GM19372 (cell line): ENCODE measurements at regions not wholly inside any gene's neighbourhood (a gene's known extent, or its start where the extent isn't known, plus 50 kb on each side); places are given as distances from the start of the nearest gene placed in this dataset.

Experiments
- ATAC-seq: cut with Tn5 transposase; IDR thresholded peaks from one replicate; pipeline ENCODE4 v1.9.1; 2021; ENCODE audit warnings: mild to moderate bottlenecking, low read depth, moderate library complexity; ENCODE audit not compliant: unreplicated experiment

DNA sequence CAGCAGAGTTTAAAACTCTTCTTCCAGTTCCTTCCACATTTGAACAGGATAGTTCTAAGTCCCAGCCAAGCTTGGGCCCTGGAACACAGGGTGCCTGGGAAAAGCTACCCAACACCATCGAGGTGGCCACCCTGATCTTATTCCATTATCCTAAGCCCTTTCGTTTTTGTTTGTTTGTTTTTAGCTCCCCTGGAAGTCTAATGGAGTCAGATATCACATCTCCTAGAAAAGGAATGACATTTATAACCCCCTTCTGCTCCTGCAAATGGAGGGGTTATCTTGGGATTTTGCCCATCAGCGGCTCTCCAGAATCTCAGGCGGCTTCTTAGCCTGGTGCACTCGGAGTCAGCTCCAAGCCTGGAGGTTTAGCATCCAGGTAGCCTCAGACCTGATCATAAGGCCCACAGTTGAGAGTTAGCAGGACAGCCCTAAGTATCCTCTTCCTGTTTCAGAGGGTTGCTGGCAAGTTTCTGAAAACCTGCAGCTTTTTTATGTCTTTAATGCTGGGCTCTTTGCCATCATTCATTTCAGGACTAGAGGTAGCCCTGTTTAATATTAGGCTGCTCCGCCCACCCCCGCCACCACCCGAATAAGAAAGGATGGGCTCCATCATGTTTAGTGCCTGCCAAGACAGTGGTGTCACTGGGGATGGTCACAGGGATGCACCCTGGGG is 230.0 kb upstream of the LNX1 start:
- no peak for ATAC-seq

DNA sequence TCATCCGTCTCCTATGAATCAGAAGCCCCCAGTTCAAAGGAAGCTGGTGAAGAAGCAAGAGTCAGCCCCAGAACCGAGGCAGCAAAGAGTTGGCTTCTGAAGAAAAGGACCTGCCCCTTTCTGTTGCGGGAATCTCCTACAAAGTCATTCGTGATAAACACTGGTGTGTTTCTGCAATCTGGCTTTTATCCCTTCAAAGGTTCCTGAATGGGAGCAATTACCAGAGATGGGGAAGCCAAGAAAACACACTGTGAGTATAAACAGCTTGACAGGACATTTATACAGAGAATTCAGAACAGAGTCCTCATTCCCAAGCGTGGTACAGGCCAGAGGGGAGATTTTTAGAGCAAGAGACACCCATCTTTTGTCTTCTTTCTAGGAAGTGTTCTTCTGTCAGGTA is 226.8 kb upstream of the LNX1 start:
- no peak for ATAC-seq

DNA sequence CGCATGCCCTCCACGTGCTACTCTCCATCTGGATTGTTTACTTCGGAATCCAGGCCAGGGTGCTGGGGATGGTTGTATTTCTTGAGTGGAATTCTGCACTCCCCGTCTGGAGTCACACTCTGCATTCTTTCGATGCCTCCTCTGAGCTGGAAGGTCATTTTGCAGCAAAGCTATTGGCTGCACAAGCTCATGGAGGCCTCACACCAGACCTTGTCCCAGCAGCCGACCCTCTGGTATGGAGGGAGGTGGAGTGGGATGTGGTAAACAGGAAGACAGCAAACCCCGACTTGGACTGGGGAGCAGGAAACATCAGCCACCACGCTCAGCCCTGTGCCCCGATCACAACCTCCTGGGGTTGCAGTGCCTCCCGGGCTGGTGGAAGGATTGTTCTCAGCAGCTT is 225.3 kb upstream of the LNX1 start:
- ATAC-seq: no peak

DNA sequence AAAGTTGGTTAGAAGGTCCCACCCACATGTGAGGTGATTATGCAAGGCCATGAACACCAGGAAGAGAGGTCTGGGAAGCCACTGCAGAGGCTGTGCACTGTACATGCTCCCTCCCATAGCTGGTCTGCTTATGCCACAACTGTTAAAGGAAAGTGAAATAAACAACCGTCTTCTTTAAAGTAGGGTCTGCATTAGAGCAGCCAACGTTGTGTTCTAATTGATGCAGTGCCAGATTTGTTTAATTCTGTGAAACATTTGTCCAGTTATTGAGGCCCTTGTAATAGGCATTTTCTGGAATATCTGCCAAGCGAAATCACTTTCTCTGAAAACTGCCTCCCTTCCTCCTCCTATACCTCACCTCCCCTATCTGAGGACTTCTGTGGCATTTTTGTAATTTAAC is 224.0 kb upstream of the LNX1 start:
- no peak for ATAC-seq

DNA sequence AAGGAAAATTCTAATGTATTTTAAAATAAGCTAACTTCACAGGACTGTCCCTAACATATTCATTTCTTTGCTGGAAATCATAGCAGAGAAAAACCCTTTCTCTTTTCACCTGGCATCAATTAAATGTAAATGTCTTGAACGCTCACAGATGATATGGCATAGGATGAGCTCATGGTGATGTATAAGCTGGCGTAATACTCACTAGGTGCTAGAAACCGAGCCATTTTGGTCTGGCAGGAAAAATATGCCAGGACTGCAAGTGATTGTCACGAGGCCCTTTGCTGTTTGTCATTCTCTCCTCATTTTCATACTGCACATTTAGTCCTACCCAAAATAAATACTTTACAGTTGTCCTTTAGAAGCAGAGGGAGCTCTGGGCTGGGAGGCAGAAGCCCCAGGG is 222.7 kb upstream of the LNX1 start:
- no peak for ATAC-seq

DNA sequence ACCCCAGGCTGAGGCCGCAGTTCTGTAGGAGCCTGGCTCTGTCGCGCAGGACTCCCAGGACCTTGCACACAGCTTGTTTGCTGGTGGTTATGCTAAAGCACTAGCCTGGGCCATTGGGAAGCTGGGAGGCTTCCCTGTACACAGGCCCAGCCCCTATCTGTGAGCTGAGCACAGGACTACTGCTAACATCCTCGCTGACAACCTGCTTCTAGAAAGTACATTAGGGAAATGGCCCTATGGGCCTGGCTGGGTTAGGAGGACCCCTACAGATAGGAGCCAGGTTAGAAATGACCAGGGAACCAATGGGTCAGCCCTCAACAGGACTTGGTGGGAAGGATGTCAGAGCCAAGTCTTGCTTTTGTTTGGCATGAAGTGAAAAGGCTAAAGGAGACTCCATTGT is 219.4 kb upstream of the LNX1 start:
- no peak for ATAC-seq

DNA sequence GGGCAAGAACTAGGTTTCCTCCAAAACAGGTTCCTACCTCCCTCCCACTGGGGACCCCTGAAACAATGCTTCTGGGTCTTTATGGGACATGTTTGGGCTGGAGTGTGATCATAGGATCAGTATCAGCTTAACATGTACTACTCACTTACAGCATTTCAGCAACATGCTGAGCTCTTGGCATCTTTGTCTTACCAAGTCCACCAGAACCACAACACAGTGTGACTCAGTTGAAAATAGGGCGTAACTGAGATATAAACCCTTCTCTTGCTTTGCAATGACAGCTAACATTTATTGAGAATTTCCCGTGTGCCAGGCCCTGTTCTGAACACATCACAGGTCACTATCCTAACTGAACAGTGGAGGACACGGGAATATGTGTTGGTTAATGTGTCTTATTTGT is 218.5 kb upstream of the LNX1 start:
- no peak for ATAC-seq

DNA sequence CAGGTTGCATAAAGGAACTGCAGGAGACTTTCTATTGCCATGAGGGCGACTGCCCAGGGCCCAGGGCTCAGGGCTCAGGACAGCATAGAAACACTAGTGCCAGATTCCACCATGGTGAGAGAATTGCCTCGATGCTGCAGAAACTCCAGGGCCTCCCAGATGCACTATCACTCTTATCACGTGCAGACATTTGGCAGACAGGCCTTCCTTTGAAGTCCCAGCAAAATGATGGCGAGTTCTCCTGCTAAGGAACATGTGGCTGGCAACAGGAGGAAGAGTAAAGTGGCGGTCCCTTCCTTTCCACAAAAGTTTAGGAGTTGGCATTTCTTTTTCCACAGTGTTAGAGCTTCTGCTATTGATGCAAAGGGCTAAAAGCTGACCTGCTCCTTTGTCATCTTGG is 214.0 kb upstream of the LNX1 start:
- ATAC-seq: no peak

DNA sequence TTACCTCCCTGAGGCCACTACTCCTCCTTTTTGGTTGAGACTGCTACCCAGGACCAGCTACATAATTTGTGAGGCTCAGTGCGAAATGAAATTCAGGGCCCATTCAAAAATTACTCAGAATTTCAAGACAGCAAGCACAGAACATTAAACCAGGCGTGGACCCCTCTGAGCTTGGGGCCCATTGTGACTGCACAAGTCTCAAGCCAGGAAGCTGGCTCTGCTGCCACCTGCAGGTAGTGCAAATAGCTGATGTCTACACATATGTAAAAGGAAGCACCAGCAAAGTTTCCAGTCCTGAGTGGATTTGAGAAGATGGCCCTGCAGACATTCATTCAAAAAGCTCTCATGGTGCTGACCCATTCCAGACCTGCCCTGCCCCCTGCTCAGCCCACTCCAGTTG is 213.4 kb upstream of the LNX1 start:
- ATAC-seq: no peak

DNA sequence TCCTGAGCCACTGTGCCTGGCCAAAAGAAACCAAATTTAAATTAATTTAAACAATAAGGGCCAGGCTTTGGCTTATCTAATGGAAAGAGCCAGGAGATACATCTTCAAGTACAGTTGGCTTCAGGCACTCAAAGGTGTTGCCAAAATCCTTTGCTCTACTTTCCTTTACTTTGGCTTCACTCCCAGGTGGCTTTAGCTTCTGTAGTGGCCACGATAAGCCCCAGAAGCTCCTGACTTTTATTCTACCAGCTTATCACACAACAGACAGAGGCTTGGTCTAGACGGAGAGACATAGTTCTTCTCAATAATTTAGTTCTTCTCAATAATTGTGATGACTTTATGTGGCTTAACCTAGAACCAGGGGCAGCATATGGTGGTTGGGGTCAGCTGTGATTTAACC is 211.2 kb upstream of the LNX1 start:
- ATAC-seq: no peak

DNA sequence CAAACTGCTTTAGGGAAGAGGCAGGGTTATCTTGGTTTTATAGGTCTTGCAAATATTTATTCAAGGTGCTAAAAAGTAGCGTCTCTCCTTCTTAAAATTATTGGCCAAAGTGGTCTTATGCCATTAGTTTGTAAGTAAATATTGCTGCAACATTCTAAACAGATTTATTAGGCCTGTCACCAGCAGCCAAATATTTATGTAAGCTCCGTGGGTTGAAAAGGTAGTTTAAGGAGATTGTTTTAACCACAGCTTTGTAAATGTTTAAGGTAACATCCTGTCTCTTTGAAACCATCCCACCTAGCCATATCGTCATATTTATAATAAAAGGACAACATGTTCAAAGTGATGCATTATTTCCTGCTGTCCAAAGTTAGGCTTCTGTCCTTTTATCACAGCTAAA is 210.1 kb upstream of the LNX1 start:
- ATAC-seq: no peak

DNA sequence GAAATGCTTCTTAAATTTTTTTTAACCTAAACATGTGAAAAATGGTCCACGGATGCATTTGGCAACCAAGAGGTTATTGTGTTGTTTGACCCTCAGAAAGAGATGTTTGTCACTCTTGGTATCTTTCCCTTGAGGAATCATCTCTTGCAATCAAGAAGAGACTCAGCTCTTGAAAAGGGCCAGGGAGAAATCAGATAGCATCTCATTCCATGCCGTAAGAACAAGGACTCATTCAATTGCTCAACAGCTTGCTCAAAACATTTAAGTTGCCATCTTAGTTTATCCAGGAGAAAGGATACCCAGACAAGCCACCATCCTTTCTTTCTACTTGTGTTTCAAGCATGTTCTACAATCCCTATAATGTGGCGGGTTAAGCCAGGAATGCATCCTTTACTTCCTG is 209.5 kb upstream of the LNX1 start:
- ATAC-seq: no peak

DNA sequence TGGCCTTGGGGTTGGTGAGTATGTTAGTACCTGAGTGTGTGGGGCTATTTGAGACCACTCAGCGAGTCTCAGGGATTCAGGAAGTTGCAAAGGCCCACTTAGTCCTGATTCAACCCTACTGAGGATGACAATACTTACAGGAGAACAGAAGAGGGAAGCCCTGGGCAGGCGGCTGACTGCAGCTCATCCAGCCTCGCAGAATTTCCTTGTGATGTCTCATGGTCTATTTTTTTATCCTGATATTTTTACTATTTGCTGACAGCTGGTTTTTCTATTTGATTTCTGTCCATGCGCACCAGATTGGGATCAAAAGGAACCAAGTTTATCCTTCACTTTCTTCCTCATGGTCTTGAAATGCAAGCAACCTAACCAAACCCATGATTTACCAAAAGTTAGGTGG is 201.8 kb upstream of the LNX1 start:
- ATAC-seq: no peak

DNA sequence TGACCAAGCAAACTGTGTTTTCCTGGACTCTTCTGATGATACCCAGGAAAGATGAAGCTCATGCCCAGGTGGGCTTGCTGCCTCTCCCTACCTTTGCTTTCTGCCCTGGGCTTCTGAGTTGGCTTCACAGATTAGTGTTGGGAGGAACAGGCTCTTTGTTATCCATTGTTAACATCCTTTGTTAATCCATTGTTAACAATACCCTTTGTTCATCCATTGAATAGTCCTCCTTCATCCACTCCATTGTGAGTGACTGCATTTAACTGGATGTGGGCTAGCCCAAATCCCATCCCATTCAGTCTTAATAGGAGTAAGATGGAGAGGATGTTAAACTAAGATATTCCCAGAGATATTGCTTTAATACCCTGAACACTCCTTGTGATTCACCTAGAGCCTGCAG is 199.0 kb upstream of the LNX1 start:
- ATAC-seq: no peak

DNA sequence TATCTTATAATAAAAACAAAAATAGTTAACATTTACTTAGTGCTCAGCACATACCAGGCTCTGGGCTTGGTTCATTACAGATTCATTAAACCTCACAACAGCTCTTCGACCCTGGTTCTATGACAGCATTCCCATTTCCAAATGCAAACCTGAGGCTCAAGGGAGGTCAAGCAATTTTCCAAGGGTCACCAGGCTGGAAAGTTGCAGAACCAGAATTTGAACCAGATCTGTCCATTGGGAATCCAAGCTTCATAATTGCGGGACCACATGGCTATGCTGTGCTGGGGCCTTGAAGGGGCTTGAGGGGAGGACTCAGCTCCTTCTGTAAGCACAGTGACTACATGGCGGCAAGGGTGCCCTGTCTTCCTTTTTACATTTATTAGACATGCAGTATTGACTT is 197.3 kb upstream of the LNX1 start:
- ATAC-seq: no peak

DNA sequence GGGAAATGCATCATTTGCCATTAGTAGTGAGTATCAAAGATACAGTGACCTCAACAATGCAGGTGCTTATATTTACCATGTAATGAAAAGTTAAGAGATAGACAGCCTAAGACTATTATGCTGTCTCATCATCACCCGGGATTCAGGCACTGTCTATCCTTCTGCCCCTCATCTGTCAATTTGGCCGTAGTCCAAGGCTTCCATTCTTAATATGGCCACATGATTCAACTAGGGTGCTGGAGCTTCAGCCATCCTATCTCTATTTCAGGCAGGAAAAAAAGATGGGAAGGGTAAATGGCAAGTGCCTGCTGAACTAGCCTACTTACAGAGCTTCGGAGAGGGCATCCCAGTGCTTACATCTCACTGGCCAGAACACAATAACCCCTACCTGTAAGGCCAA is 196.7 kb upstream of the LNX1 start:
- no peak for ATAC-seq

DNA sequence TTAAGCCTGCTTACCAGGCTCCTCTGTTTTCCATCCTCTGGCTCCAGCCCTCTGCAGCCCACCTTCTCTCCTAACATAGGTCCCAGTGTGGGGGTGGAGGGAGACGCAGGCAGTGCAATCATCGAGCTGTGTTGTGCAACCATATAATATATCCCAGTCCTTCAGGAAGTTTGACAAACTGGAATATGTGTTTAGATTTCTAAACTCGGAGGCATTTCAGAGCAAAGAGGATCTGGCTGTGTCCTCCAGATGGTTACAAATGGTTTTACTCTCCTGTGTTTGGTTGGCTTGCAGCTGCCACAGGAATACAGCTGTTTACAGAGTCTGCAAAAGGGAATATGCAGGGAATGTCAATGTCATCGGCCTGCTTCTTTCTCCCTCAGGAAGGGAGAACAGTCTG is 195.3 kb upstream of the LNX1 start:
- no peak for ATAC-seq

DNA sequence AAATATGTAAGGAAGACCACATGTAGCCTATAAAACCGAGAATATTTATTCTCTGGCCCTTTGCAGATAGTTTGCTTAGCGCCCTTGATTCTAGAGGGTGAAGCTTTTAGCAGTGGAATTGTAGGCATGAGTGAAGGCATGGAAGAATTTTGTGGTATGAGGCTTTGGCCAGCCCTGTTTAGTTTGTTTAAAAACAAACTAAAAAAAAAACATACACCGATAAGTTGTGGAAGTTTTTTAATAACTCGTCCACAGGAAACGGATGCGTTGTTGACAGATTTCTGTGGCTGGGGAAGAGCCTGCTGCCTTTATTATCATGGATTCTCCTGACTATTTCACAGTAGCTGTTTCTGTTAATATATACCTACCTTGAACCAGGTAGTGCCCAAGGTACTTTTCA is 194.7 kb upstream of the LNX1 start:
- ATAC-seq: no peak

DNA sequence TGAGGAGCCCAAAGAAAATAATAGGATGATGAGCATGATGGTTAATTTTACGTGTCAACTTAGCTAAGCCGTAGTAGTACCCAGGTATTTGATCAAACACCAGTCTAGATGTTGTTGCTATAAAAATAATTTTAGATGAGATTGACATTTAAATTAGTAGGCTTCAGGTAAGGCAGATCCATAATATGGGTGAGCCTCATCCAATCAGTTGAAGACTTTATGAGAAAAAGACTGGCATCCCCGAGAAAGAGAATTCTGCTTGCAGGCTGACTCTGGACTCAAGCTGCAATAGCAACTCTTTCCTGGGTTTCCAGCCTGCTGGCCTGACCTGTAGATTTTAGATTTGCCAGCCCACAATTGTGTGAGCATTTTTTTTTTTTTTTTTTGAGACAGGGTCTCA is 192.8 kb upstream of the LNX1 start:
- ATAC-seq: no peak

DNA sequence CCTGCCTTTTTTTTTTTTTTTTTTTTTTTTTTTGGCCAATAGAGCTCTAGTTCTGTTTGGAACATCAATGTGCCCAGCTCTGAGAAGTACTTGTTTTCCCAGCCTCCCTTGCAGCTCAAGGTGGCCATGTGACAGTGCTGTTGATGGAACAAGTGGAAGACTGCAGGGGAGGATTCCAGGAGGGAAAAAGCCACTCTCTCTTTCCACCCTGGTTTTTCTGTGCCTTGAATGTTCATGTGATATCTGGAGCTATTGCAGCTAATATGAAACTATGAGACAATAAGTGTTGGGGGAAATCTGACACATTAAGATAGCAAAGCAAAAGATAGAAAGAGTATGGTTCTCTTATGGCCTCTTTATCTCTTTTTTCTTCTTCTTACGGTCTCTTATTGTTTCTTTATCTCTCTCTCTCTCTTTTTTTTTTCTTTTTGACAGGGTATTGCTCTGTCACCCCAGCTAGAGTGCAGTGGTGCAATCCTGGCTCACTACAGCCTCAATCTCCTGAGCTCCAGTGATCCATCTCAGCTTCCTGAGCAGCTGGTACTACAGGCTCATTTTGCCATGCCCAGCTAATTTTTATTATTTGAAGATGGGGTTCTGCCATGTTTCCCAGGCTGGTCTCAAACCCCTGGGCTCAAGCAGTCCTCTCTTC is 192.0 kb upstream of the LNX1 start:
- ATAC-seq: no peak

DNA sequence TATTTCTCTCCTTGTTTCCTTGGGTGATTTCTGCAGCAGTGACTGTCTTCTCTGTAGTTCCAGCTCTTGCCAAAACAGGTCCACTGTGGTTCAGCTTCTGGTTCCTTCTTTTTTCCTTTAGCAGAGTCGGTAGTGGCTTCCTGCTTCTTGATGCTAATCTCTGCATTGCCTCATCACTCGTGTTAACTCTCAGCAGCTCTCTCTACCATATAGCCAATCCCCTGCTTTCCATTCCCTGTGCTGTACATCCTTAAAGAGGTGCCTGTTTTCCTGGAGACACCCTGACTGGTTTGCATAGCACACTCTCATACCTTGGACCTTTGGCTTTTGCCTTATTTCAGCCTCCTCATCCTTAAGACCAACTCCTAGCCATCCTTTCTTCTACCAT is 191.2 kb upstream of the LNX1 start:
- ATAC-seq: no peak

DNA sequence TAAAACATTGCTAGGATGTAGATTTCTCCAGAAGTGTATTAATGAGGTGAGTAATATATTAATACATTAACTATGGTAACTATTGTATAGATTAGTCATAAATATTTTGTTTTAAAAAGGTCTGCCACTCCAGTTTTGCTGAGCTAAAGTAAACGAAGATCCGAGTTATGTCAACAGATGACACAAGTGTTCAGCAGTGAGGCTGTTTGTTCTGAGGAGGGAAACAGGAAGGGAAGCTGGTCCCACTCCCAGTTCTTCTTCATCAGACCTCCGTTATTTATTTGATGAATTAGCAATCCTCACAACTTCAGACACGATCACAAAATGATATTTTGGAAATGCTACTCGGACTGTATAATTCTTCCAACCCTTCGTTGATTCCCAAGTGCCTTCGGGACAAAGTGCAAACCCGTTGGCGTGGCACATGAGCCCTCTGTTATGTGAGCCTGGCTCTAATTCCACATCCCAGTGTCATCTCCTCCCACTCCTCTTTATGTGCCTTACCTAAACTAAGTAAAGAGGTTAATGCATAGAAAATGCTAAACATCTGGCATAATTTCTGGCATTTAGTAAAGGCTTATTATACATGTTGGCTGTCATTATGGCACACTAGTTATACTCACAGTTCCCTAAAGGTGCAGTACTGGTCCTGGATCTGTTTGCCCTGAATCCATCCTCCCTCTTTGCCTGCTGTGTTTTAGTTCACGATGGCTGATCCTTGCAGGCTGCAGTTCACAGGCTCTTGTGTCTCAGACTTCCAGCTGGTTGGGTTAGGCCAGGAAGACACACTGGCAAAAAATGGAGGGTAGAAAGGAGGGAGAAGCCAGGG is 190.6 kb upstream of the LNX1 start:
- ATAC-seq: no peak
